AG04449 (cell line): ENCODE measurements at regions not wholly inside any gene's neighbourhood (a gene's known extent, or its start where the extent isn't known, plus 50 kb on each side); places are given as distances from the start of the nearest gene placed in this dataset.
A peak's percentile ranks its signal among the peaks of the same experiment; 100 is the strongest.

ENCODE experiments used
- CTCF ChIA-PET: fragments of 350-600 bp; formaldehyde crosslinking; extraction: SDS; loops from one replicate; lab custom pipeline; 2021; ENCODE audit warnings: antibody characterized with exemption; lab: Yijun Ruan, JAX
- POLR2A ChIA-PET: fragments of 400-600, 350-600 bp; formaldehyde crosslinking; extraction: SDS; loops from one replicate; lab custom pipeline; 2020; ENCODE audit warnings: antibody characterized with exemption, inconsistent platforms; lab: Yijun Ruan, JAX
- DNase-seq: peaks from one replicate; pipeline ENCODE4 v3.0.0-alpha.2; 2010; ENCODE audit warnings: low read depth, low spot score
- H3K4me3 ChIP-seq: 2 replicates; pipeline ENCODE4 v1.5.1; 2011; ENCODE audit warnings: low read depth, mild to moderate bottlenecking, control low read depth, low read length
- TF ChIP-seq, protein P1 (sequence below): IDR thresholded peaks from one replicate; pipeline ENCODE4 v1.5.1; 2011; ENCODE audit warnings: mild to moderate bottlenecking, moderate library complexity, low read length, control low read depth, inconsistent platforms; ENCODE audit not compliant: insufficient read depth; ENCODE audit errors: missing control alignments

- no peak overlapping the region for H3K4me3 ChIP-seq
- CTCF ChIA-PET, result interaction anchor here (1.5 kb wide), 1 partner anchor 21 kb away, joined by 3 read pairs; no protein-coding TSS in a partner anchor
- DNase-seq, result no peak
- POLR2A ChIA-PET, result no interaction called here
- TF ChIP-seq, protein P1, sequence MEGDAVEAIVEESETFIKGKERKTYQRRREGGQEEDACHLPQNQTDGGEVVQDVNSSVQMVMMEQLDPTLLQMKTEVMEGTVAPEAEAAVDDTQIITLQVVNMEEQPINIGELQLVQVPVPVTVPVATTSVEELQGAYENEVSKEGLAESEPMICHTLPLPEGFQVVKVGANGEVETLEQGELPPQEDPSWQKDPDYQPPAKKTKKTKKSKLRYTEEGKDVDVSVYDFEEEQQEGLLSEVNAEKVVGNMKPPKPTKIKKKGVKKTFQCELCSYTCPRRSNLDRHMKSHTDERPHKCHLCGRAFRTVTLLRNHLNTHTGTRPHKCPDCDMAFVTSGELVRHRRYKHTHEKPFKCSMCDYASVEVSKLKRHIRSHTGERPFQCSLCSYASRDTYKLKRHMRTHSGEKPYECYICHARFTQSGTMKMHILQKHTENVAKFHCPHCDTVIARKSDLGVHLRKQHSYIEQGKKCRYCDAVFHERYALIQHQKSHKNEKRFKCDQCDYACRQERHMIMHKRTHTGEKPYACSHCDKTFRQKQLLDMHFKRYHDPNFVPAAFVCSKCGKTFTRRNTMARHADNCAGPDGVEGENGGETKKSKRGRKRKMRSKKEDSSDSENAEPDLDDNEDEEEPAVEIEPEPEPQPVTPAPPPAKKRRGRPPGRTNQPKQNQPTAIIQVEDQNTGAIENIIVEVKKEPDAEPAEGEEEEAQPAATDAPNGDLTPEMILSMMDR, result no peak
Observed at GRCh38 chr16:24624102-24624501, 84.7 kb downstream of the RBBP6 start.

DNA sequence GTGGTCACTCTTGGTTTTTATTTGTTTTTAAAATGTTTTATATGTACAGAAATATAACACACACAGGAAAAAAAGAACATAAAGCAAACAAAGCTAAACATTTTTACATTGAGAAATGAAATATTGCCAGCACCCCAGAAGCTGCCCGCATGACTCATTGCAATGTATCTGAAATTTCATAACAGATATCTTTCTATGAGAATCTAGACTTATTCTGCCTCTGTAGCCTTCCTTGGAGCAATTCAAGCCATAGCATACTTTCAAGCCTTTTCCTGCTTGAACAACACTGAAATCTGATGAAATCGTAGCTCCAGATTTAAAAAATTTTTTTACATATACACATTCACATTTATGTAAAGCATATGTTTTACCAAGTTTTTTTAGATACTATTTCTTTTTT lies 86.9 kb downstream of the RBBP6 start:
- POLR2A ChIA-PET, result no interaction called here

GRCh38 chr16:24634919-24635318 lies 94.5 kb upstream of the TNRC6A start:
- TF ChIP-seq, protein P1, result no peak
- no peak overlapping the region for H3K4me3 ChIP-seq
- POLR2A ChIA-PET, result interaction anchor here (0.7 kb wide), 1 partner anchor 35 kb away, joined by 4 read pairs; no protein-coding TSS in a partner anchor
- CTCF ChIA-PET, result no interaction called here
- no peak for DNase-seq

More for the DNA sequence above, 86.9 kb downstream of the RBBP6 start:
- TF ChIP-seq, protein P1, result no peak
- no peak for DNase-seq
- H3K4me3 ChIP-seq, result no peak overlapping the region
- CTCF ChIA-PET, result interaction anchor here (0.7 to 1.6 kb wide), 2 partner anchors 46 to 64 kb away, joined by 3 to 6 read pairs; no protein-coding TSS in a partner anchor

- TF ChIP-seq, protein P1, result no peak
- peak; percentile 87 for DNase-seq
- CTCF ChIA-PET, result interaction anchor here (0.7 kb wide), 1 partner anchor 199 kb away, joined by 3 read pairs; no protein-coding TSS in a partner anchor
- POLR2A ChIA-PET, result interaction anchor here (0.7 kb wide), 1 partner anchor 33 kb away, joined by 4 read pairs; no protein-coding TSS in a partner anchor
- no peak overlapping the region for H3K4me3 ChIP-seq
Observed at GRCh38 chr16:24635900-24636610, 93.4 kb upstream of the TNRC6A start.

DNA sequence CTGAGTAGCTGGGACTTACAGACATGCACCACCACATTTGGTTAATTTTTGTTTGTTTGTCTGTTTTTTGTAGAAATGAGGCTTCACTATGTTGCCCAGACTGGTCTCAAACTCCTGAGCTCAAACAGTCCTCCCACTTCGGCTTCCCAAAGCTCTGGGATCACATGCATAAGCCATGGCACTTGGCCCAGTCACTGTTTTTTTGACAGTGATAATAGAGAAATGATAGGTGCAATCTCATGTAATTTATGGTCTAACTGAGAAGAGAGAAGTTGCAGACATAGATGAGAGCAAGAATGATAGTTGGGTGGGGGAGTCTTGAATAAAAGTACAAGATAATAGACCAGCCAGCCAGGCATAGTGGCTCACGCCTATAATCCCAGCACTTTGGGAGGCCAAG lies 89.7 kb upstream of the TNRC6A start:
- TF ChIP-seq, protein P1, result no peak
- POLR2A ChIA-PET, result no interaction called here
- CTCF ChIA-PET, result no interaction called here
- no peak overlapping the region for H3K4me3 ChIP-seq
- no peak for DNase-seq

- no peak overlapping the region for H3K4me3 ChIP-seq
- CTCF ChIA-PET, result no interaction called here
- POLR2A ChIA-PET, result no interaction called here
- TF ChIP-seq, protein P1, result no peak
- DNase-seq, result no peak
Observed at GRCh38 chr16:24643489-24643888, 86.0 kb upstream of the TNRC6A start.
